SK-N-SH (cell line): ENCODE measurements at regions not wholly inside any gene's neighbourhood (a gene's known extent, or its start where the extent isn't known, plus 50 kb on each side); places are given as distances from the start of the nearest gene placed in this dataset.

Experiments used
- CTCF ChIA-PET: fragments of 300-600, 350-600 bp; formaldehyde crosslinking; extraction: SDS; loops from one replicate; lab custom pipeline; 2021; lab: Yijun Ruan, JAX
- POLR2A ChIA-PET: fragments of 350-600 bp; sonication (Branson Sonifier 250); formaldehyde crosslinking; extraction: SDS; loops from one replicate; lab custom pipeline; 2020; ENCODE audit warnings: antibody characterized with exemption, inconsistent platforms; lab: Yijun Ruan, JAX
- DNase-seq: peaks from one replicate; pipeline ENCODE4 v3.0.0; 2012
- H2AFZ ChIP-seq: fragments of 200-600 bp; sonication (generic); 2 replicates; pipeline ENCODE4 v1.8.1; 2016; ENCODE audit warnings: antibody characterized with exemption, mild to moderate bottlenecking, low read depth
- H3F3A ChIP-seq: fragments of 200-600 bp; sonication (generic); replicated peaks from 2 replicates; pipeline ENCODE3; 2016; ENCODE audit warnings: antibody characterized with exemption, mild to moderate bottlenecking; ENCODE audit not compliant: insufficient read depth
- H3K27ac ChIP-seq, 2 experiments: fragments of 200-500 bp in 1 of 2; fragments of 200-600 bp in 1 of 2; sonication (Bioruptor generic) in 1 of 2; sonication (generic), shearing (Covaris generic) in 1 of 2; 2 replicates each; pipeline versions ENCODE4 v1.5.1 to v1.6.1; 2014 to 2016; ENCODE audit warnings: low read depth in 2 of 2, inconsistent platforms in 1 of 2, low read length in 1 of 2, mild to moderate bottlenecking in 1 of 2, mixed read lengths in 1 of 2
- H3K27me3 ChIP-seq: fragments of 200-600 bp; sonication (generic), shearing (Covaris generic); 2 replicates; pipeline ENCODE4 v1.6.1; 2016; ENCODE audit warnings: mixed run types; ENCODE audit not compliant: insufficient read depth
- H3K36me3 ChIP-seq, 2 experiments: fragments of 200-500 bp in 1 of 2; fragments of 200-600 bp in 1 of 2; sonication (Bioruptor generic) in 1 of 2; sonication (generic) in 1 of 2; replicated peaks in 1 of 2; 2 replicates each; pipeline versions ENCODE3 to v1.5.1; 2014 to 2016; ENCODE audit warnings: low read length in 1 of 2, mild to moderate bottlenecking in 1 of 2; ENCODE audit not compliant: insufficient read depth in 2 of 2, control insufficient read depth in 1 of 2
- H3K4me1 ChIP-seq, 2 experiments: fragments of 200-500 bp in 1 of 2; fragments of 200-600 bp in 1 of 2; sonication (Bioruptor generic) in 1 of 2; sonication (generic), shearing (Covaris generic) in 1 of 2; 2 replicates each; pipeline versions ENCODE4 v1.5.1 to v1.6.1; 2014 to 2016; ENCODE audit warnings: low read depth in 1 of 2, low read length in 1 of 2, mixed run types in 1 of 2; ENCODE audit not compliant: insufficient read depth in 2 of 2, control insufficient read depth in 1 of 2
- H3K4me2 ChIP-seq: fragments of 200-600 bp; sonication (generic), shearing (Covaris generic); 2 replicates; pipeline ENCODE4 v1.6.1; 2017; ENCODE audit warnings: mixed run types
- H3K4me3 ChIP-seq, 2 experiments: fragments of 200-500 bp in 1 of 2; fragments of 200-600 bp in 1 of 2; sonication (Bioruptor generic) in 1 of 2; sonication (generic), shearing (Covaris generic) in 1 of 2; 2 replicates each; pipeline versions ENCODE4 v1.5.1 to v1.8.1; 2014 to 2016; ENCODE audit warnings: low read depth in 2 of 2, inconsistent platforms in 1 of 2, low read length in 1 of 2, mild to moderate bottlenecking in 1 of 2, mixed read lengths in 1 of 2, moderate library complexity in 1 of 2
- H3K79me2 ChIP-seq: fragments of 200-600 bp; sonication (generic); 2 replicates; pipeline ENCODE4 v1.8.1; 2017; ENCODE audit warnings: mild to moderate bottlenecking; ENCODE audit not compliant: insufficient read depth
- H3K9ac ChIP-seq: fragments of 200-600 bp; sonication (generic); 2 replicates; pipeline ENCODE4 v1.6.1; 2017; ENCODE audit warnings: mixed run types
- H3K9me2 ChIP-seq: fragments of 200-600 bp; sonication (generic); 2 replicates; pipeline ENCODE4 v1.6.1; 2017; ENCODE audit warnings: mixed run types
- H3K9me3 ChIP-seq: fragments of 200-600 bp; sonication (generic); 2 replicates; pipeline ENCODE4 v1.6.1; 2017; ENCODE audit warnings: mixed run types, mild to moderate bottlenecking, moderate library complexity
- H4K20me1 ChIP-seq: fragments of 200-600 bp; sonication (generic); 2 replicates; pipeline ENCODE4 v1.6.1; 2017; ENCODE audit warnings: mild to moderate bottlenecking, mixed run types; ENCODE audit not compliant: insufficient read depth
- ELF1 ChIP-seq: IDR thresholded peaks from 2 replicates; pipeline ENCODE4 v1.4.0; 2012
- EP300 ChIP-seq, 2 experiments: IDR thresholded peaks; 2 replicates each; pipeline versions ENCODE4 v1.4.0 to v1.6.1; 2012; ENCODE audit warnings: borderline replicate concordance in 1 of 2, low read depth in 1 of 2, low read length in 1 of 2
- FOXM1 ChIP-seq: IDR thresholded peaks from 2 replicates; pipeline ENCODE4 v1.4.0; 2012; ENCODE audit warnings: low read depth, mild to moderate bottlenecking
- GABPA ChIP-seq: IDR thresholded peaks from 2 replicates; pipeline ENCODE4 v1.4.0; 2012; ENCODE audit warnings: low read depth, mild to moderate bottlenecking
- GATA2 ChIP-seq: sonication (generic); formaldehyde crosslinking; IDR thresholded peaks from 2 replicates; pipeline ENCODE4 v1.5.0; 2020; ENCODE audit warnings: mild to moderate bottlenecking, missing genetic modification reagents
- MEF2A ChIP-seq: IDR thresholded peaks from 2 replicates; pipeline ENCODE4 v1.4.0; 2012; ENCODE audit warnings: low read depth, borderline replicate concordance
- MXI1 ChIP-seq: IDR thresholded peaks from 2 replicates; pipeline ENCODE4 v1.6.1; 2012; ENCODE audit warnings: mild to moderate bottlenecking, low read depth, low read length, improper control_type of control experiment
- NFIC ChIP-seq: IDR thresholded peaks from 2 replicates; pipeline ENCODE4 v1.4.0; 2012; ENCODE audit warnings: borderline replicate concordance
- TAF1 ChIP-seq: IDR thresholded peaks from 2 replicates; pipeline ENCODE4 v1.6.1; 2012; ENCODE audit warnings: low read depth, mild to moderate bottlenecking, low read length, moderate library complexity, borderline replicate concordance
- YY1 ChIP-seq: IDR thresholded peaks from 2 replicates; pipeline ENCODE4 v1.4.0; 2012; ENCODE audit warnings: low read depth, mild to moderate bottlenecking
- WGBS: methylation state at CpG from one replicate; pipeline ENCODE4 v1.1.6; 2017; ENCODE audit warnings: low lambda C conversion rate; 5-methylcytosine and 5-hydroxymethylcytosine counted together
- TF ChIP-seq, protein P1 (sequence below): IDR thresholded peaks from 2 replicates; pipeline ENCODE4 v1.4.0; 2012; ENCODE audit warnings: low read depth, borderline replicate concordance
- TF ChIP-seq, protein P2 (sequence below): fragments of 150-350 bp; IDR thresholded peaks from 2 replicates; pipeline ENCODE4 v1.6.1; 2016; ENCODE audit warnings: mild to moderate bottlenecking, low read depth, low read length
- TF ChIP-seq, protein P3 (sequence below): IDR thresholded peaks from 2 replicates; pipeline ENCODE4 v1.4.0; 2012; ENCODE audit warnings: low read depth, borderline replicate concordance
- TF ChIP-seq, protein P4 (sequence below): IDR thresholded peaks from 2 replicates; pipeline ENCODE4; 2012
- TF ChIP-seq, protein P5 (sequence below): fragments of 150-350 bp; IDR thresholded peaks from 2 replicates; pipeline ENCODE4 v1.6.1; 2017; ENCODE audit warnings: antibody characterized with exemption, low read length, low read depth, borderline replicate concordance
- TF ChIP-seq, protein P6 (sequence below): fragments of 200-600 bp; sonication (generic); IDR thresholded peaks from 2 replicates; pipeline ENCODE4 v1.6.1; 2017; ENCODE audit warnings: antibody characterized with exemption, mild to moderate bottlenecking, moderate library complexity

DNA sequence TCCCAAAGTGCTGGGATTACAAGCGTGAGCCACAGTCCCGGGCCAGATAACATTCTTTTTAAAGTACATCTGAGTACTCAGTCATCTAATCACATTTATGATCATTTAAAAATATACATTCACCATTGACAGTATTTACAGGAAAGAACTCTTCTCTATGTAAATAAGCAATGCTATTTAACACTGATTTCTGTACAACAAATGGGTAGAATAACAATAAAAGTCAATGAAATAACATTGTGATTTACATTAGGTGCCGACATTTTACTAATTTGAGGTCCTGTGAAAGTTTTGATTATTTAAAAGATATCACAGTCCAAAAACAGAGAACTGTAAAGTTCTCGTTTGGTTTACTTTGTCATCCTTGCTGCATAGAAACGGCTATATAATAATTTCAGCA lies 1763.7 kb downstream of the SLITRK1 start:
- Histone ChIP-seq H3K4me1 (no peaks in the 10 kb centered on the region), H3K9me2 (no peaks in the 10 kb centered on the region; the same call in 1 of the 2 replicates), H3K27ac (no peak overlapping the region), H4K20me1 (no peaks in the 10 kb centered on the region), H3K9me3 (no peaks in the 10 kb centered on the region), H3K4me2 (no peak overlapping the region), H3K27me3 (no peaks in the 10 kb centered on the region), H2AFZ (no peak overlapping the region), H3K4me3 (no peak overlapping the region), H3K36me3 (no peaks in the 10 kb centered on the region), H3F3A (no peaks in the 10 kb centered on the region), H3K9ac (no peak overlapping the region), H3K79me2 (no peaks in the 10 kb centered on the region)
- 19% methylated on average over 5 of the region's 5 CpGs for WGBS
- no peak for DNase-seq
- TF ChIP-seq MEF2A (no peak), YY1 (no peak), FOXM1 (no peak), TAF1 (no peak)
- TF ChIP-seq, protein P1, sequence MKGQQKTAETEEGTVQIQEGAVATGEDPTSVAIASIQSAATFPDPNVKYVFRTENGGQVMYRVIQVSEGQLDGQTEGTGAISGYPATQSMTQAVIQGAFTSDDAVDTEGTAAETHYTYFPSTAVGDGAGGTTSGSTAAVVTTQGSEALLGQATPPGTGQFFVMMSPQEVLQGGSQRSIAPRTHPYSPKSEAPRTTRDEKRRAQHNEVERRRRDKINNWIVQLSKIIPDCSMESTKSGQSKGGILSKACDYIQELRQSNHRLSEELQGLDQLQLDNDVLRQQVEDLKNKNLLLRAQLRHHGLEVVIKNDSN: no peak
- TF ChIP-seq, protein P2, sequence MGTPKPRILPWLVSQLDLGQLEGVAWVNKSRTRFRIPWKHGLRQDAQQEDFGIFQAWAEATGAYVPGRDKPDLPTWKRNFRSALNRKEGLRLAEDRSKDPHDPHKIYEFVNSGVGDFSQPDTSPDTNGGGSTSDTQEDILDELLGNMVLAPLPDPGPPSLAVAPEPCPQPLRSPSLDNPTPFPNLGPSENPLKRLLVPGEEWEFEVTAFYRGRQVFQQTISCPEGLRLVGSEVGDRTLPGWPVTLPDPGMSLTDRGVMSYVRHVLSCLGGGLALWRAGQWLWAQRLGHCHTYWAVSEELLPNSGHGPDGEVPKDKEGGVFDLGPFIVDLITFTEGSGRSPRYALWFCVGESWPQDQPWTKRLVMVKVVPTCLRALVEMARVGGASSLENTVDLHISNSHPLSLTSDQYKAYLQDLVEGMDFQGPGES: no peak
- TF ChIP-seq, protein P3, sequence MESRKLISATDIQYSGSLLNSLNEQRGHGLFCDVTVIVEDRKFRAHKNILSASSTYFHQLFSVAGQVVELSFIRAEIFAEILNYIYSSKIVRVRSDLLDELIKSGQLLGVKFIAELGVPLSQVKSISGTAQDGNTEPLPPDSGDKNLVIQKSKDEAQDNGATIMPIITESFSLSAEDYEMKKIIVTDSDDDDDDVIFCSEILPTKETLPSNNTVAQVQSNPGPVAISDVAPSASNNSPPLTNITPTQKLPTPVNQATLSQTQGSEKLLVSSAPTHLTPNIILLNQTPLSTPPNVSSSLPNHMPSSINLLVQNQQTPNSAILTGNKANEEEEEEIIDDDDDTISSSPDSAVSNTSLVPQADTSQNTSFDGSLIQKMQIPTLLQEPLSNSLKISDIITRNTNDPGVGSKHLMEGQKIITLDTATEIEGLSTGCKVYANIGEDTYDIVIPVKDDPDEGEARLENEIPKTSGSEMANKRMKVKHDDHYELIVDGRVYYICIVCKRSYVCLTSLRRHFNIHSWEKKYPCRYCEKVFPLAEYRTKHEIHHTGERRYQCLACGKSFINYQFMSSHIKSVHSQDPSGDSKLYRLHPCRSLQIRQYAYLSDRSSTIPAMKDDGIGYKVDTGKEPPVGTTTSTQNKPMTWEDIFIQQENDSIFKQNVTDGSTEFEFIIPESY: no peak
- ChIA-PET POLR2A (no interaction called here), CTCF (no interaction called here)

DNA sequence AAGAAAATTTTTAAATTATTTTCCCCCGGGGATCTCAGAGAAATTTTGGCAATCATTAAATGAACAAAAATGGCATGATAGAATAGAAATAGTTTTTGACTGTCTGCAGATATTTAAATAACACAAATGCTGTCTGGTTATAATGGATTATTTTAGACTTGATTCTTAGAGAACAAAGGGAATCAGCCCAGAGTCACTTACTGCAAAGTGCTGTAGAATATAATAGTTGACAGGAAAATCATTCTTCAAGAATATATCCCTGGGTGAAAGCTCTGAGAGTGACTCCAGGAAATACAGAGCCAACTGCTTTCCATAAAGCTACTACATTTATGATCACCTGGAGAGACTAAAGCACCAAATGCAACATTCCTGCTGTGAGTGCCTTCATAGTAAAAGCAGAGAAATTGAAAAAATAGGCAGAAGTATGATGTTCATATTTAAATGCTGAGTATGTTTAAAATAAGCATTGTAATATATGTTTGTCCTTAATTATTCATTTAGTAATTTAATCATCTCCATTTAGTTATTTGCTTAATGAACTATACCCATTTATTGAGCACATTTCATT lies 1765.8 kb downstream of the SLITRK1 start:
- 15% methylated on average over 1 of the region's 1 CpG for WGBS
- H3K9ac ChIP-seq: no peak overlapping the region
- no peak for DNase-seq
- ChIA-PET POLR2A (no interaction called here), CTCF (no interaction called here)
- H3F3A ChIP-seq: no peaks in the 10 kb centered on the region
- H2AFZ ChIP-seq: no peak overlapping the region
- no peaks in the 10 kb centered on the region for H3K79me2 ChIP-seq
- no peaks in the 10 kb centered on the region for H3K9me3 ChIP-seq
- H4K20me1 ChIP-seq: no peaks in the 10 kb centered on the region
- H3K27ac ChIP-seq: no peak overlapping the region
- H3K27me3 ChIP-seq: no peaks in the 10 kb centered on the region
- H3K4me1 ChIP-seq: no peaks in the 10 kb centered on the region
- H3K4me2 ChIP-seq: no peak overlapping the region
- TF ChIP-seq, protein P4, sequence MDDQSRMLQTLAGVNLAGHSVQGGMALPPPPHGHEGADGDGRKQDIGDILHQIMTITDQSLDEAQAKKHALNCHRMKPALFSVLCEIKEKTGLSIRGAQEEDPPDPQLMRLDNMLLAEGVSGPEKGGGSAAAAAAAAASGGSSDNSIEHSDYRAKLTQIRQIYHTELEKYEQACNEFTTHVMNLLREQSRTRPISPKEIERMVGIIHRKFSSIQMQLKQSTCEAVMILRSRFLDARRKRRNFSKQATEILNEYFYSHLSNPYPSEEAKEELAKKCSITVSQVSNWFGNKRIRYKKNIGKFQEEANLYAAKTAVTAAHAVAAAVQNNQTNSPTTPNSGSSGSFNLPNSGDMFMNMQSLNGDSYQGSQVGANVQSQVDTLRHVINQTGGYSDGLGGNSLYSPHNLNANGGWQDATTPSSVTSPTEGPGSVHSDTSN: no peak
- no peak for TF ChIP-seq GATA2 (CRISPR knock-in tag)
- no peak for TF ChIP-seq ELF1
- TF ChIP-seq GABPA: no peak
- TF ChIP-seq NFIC: no peak
- TF ChIP-seq, protein P5, sequence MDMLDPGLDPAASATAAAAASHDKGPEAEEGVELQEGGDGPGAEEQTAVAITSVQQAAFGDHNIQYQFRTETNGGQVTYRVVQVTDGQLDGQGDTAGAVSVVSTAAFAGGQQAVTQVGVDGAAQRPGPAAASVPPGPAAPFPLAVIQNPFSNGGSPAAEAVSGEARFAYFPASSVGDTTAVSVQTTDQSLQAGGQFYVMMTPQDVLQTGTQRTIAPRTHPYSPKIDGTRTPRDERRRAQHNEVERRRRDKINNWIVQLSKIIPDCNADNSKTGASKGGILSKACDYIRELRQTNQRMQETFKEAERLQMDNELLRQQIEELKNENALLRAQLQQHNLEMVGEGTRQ: no peak
- TF ChIP-seq, protein P6, sequence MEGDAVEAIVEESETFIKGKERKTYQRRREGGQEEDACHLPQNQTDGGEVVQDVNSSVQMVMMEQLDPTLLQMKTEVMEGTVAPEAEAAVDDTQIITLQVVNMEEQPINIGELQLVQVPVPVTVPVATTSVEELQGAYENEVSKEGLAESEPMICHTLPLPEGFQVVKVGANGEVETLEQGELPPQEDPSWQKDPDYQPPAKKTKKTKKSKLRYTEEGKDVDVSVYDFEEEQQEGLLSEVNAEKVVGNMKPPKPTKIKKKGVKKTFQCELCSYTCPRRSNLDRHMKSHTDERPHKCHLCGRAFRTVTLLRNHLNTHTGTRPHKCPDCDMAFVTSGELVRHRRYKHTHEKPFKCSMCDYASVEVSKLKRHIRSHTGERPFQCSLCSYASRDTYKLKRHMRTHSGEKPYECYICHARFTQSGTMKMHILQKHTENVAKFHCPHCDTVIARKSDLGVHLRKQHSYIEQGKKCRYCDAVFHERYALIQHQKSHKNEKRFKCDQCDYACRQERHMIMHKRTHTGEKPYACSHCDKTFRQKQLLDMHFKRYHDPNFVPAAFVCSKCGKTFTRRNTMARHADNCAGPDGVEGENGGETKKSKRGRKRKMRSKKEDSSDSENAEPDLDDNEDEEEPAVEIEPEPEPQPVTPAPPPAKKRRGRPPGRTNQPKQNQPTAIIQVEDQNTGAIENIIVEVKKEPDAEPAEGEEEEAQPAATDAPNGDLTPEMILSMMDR: no peak
- no peak for TF ChIP-seq EP300 (IDR thresholded peaks at IDR 0.05; ENCODE audit: borderline replicate concordance in 1 of 2, low read depth in 1 of 2, low read length in 1 of 2)
- TF ChIP-seq MXI1: no peak
- TF ChIP-seq, all 33 proteins: peak for 0
- Histone ChIP-seq H3K9me2 (no peaks in the 10 kb centered on the region; the same call in 1 of the 2 replicates), H3K36me3 (no peaks in the 10 kb centered on the region), H3K4me3 (no peak overlapping the region)
